ENCODE measurements at regions not wholly inside any gene's neighbourhood (a gene's known extent, or its start where the extent isn't known, plus 50 kb on each side); places are given as distances from the start of the nearest gene placed in this dataset.
"Not testable (repeated sequence)": the region's sequence is repeated elsewhere in the genome, so short reads cannot be mapped to it uniquely, and the experiment has no call there.

DNA sequence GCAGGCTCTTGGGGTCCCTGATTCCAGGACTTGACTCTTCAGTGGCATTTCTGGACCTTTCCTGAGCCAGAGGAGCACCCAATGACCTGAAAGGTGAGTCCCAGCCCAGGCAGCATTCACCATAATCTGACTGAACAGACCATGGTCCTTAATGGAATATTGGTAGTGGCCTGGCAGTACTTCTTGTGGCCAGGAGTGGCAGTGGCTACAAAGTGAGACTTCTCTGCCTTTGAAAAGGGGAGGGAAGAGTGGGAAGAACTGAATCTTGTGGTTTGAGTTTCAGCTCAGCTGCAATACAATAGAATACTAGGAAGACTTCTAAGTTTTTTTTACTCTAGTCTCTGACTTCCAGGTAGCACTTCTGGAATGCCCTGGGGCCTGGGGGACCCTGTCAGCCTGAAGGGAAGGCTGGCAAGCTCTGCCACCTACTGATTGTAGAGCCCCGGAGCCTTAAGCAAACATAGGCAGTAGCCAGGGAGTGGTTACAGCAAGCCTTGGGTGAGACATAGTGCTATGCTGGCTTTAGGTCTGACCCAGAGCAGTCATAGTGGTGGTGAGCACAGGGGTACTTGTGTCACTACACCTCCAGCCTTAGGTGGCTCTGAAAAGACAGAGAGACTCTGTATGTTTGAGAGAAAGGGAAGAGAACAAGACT lies 674.2 kb upstream of the MANEA start:
- no peak for DNase-seq
- intact Hi-C loops (cut with DNase I; ENCODE audit: low total_unique reads): no loop called here
- TF ChIP-seq CTCF (IDR thresholded peaks at IDR 0.05): no peak
- no peak for TF ChIP-seq POLR2A (IDR thresholded peaks at IDR 0.05)
- no peaks in the 10 kb centered on the region for H3K4me1 ChIP-seq
- H3K4me3 ChIP-seq: no peak overlapping the region
- H3K27me3 ChIP-seq: no peaks in the 10 kb centered on the region
- WGBS, 2 donors: 93% methylated on average over 1 of the region's 1 CpG; no CpG with 5 or more reads in 1 of the 2 donors
- no peak overlapping the region for H3K27ac ChIP-seq
- H3K9me3 ChIP-seq: no peaks in the 10 kb centered on the region
- H3K36me3 ChIP-seq (ENCODE audit: low read depth, missing control alignments): no peaks in the 10 kb centered on the region

GRCh38 chr6:94899191-94899590 lies 678.1 kb upstream of the MANEA start:
- intact Hi-C loops (cut with DNase I; ENCODE audit: low total_unique reads): no loop called here
- H3K27me3 ChIP-seq: no peaks in the 10 kb centered on the region
- H3K9me3 ChIP-seq: no peaks in the 10 kb centered on the region
- no peak overlapping the region for H3K4me3 ChIP-seq
- H3K27ac ChIP-seq: no peak overlapping the region
- no peak for TF ChIP-seq CTCF (IDR thresholded peaks at IDR 0.05)
- TF ChIP-seq POLR2A (IDR thresholded peaks at IDR 0.05): no peak
- DNase-seq: no peak
- H3K36me3 ChIP-seq (ENCODE audit: low read depth, missing control alignments): no peaks in the 10 kb centered on the region
- H3K4me1 ChIP-seq: no peaks in the 10 kb centered on the region
- 82 to 84% methylated on average over 2 of the region's 2 CpGs for WGBS, 2 donors

DNA sequence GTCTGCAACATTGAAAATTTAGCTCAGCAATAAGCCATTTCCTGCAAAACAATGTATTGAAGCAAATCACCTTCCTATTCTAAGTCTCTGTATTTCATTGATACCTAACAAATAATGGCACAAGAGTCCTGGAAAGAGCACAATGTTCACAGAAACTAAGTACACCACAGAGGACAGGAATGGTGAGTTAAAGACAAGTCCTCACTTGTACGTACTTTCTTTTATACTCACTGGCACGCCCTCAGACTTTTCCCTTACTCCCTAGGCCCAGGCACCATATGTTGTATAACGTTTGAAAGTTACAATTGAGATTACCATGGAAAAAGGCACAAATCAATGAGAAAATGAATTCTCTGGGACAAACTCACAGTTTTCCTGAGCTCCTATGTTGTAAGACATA lies 683.0 kb upstream of the MANEA start:
- 73 to 74% methylated on average over 3 of the region's 3 CpGs for WGBS, 2 donors

GRCh38 chr6:94893327-94893726 lies 684.0 kb upstream of the MANEA start:
- no peak for TF ChIP-seq POLR2A (IDR thresholded peaks at IDR 0.05)
- no peak for TF ChIP-seq CTCF (IDR thresholded peaks at IDR 0.05)
- Histone ChIP-seq H3K36me3 (ENCODE audit: low read depth, missing control alignments) (no peaks in the 10 kb centered on the region), H3K9me3 (no peaks in the 10 kb centered on the region), H3K27ac (no peak overlapping the region), H3K4me3 (no peak overlapping the region), H3K4me1 (no peaks in the 10 kb centered on the region), H3K27me3 (no peaks in the 10 kb centered on the region)
- no peak for DNase-seq
- 86 to 88% methylated on average over 2 of the region's 2 CpGs for WGBS, 2 donors
- intact Hi-C loops (cut with DNase I; ENCODE audit: low total_unique reads): no loop called here

More for the DNA sequence above, 683.0 kb upstream of the MANEA start:
- Histone ChIP-seq H3K36me3 (ENCODE audit: low read depth, missing control alignments) (no peaks in the 10 kb centered on the region), H3K27me3 (no peaks in the 10 kb centered on the region), H3K9me3 (no peaks in the 10 kb centered on the region), H3K27ac (no peak overlapping the region), H3K4me3 (no peak overlapping the region), H3K4me1 (no peaks in the 10 kb centered on the region)
- intact Hi-C loops (cut with DNase I; ENCODE audit: low total_unique reads): no loop called here
- DNase-seq: no peak
- TF ChIP-seq POLR2A (IDR thresholded peaks at IDR 0.05) (no peak), CTCF (IDR thresholded peaks at IDR 0.05) (no peak)

DNA sequence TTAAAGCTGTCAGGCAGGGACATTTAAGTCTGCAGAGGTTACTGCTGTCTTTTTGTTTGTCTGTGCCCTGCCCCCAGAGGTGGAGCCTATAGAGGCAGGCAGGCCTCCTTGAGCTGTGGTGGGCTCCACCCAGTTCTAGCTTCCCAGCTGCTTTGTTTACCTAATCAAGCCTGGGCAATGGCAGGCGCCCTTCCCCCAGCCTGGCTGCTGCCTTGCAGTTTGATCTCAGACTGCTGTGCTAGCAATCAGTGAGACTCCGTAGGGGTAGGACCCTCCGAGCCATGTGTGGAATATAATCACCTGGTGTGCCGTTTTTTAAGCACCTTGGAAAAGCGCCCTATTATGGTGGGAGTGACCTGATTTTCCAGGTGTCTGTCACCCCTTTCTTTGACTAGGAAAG lies 703.5 kb upstream of the MANEA start:
- H3K27ac ChIP-seq; intact Hi-C loops (cut with DNase I; ENCODE audit: low total_unique reads); H3K27me3 ChIP-seq; H3K9me3 ChIP-seq; DNase-seq; H3K4me1 ChIP-seq; H3K36me3 ChIP-seq (ENCODE audit: low read depth, missing control alignments); H3K4me3 ChIP-seq: not testable (repeated sequence)
- WGBS, 2 donors: 65 to 80% methylated on average over 4 to 5 of the region's 5 CpGs
